Left ventricle myocardium inferior (tissue), 1 donor: ENCODE measurements at regions not wholly inside any gene's neighbourhood (a gene's known extent, or its start where the extent isn't known, plus 50 kb on each side); places are given as distances from the start of the nearest gene placed in this dataset.

ENCODE experiments used
- DNase-seq: peaks from one replicate; pipeline ENCODE4 v3.0.0-alpha.2; 2020
- H3K27ac ChIP-seq: fragments of 200-600 bp; replicated peaks from 2 replicates; pipeline ENCODE4 v1.8.0; 2021
- H3K27me3 ChIP-seq: fragments of 200-600 bp; 2 replicates; pipeline ENCODE4 v1.8.0; 2021; ENCODE audit warnings: low read depth
- H3K36me3 ChIP-seq: fragments of 200-600 bp; 2 replicates; pipeline ENCODE4 v1.8.0; 2021
- H3K4me1 ChIP-seq: fragments of 200-600 bp; 2 replicates; pipeline ENCODE4 v1.8.0; 2021
- H3K4me3 ChIP-seq: fragments of 200-600 bp; 2 replicates; pipeline ENCODE4 v1.8.0; 2021; ENCODE audit warnings: mild to moderate bottlenecking, moderate library complexity
- H3K9me3 ChIP-seq: fragments of 200-600 bp; replicated peaks from 2 replicates; pipeline ENCODE4 v1.8.0; 2021
- CTCF ChIP-seq: fragments of 200-600 bp; IDR thresholded peaks from 2 replicates; pipeline ENCODE4 v1.8.0; 2021; ENCODE audit warnings: antibody characterized with exemption, mild to moderate bottlenecking, borderline replicate concordance
- intact Hi-C: fragments of 100-400 bp; cut with micrococcal nuclease; formaldehyde crosslinking; loops from one replicate; pipeline ENCODE4 v1.11.0; 2022
- donor health status: DM: no; HTN: yes; CAD: no; lungs with severe emphysema.

- H3K4me3 ChIP-seq, result no peak overlapping the region
- no peaks in the 10 kb centered on the region for H3K27me3 ChIP-seq
- intact Hi-C loops, result no loop called here
- no peak overlapping the region for H3K27ac ChIP-seq
- H3K9me3 ChIP-seq, result peaks cover 20% of the 10 kb centered on the region
- no peak for TF ChIP-seq CTCF
- no peaks in the 10 kb centered on the region for H3K36me3 ChIP-seq
- H3K4me1 ChIP-seq, result no peaks in the 10 kb centered on the region
- no peak for DNase-seq
Observed at GRCh38 chr13:82259284-82259683, 1623.0 kb downstream of the SLITRK1 start.

GRCh38 chr13:82257790-82258507 lies 1624.3 kb downstream of the SLITRK1 start:
- TF ChIP-seq CTCF, result no peak
- Histone ChIP-seq H3K4me1 (no peaks in the 10 kb centered on the region), H3K27ac (no peak overlapping the region), H3K9me3 (peaks cover 20% of the 10 kb centered on the region), H3K36me3 (no peaks in the 10 kb centered on the region), H3K4me3 (no peak overlapping the region), H3K27me3 (no peaks in the 10 kb centered on the region)
- intact Hi-C loops, result no loop called here
- no peak for DNase-seq

GRCh38 chr13:82248762-82249161 lies 1633.5 kb downstream of the SLITRK1 start:
- Histone ChIP-seq H3K9me3 (no peaks in the 10 kb centered on the region), H3K27me3 (no peaks in the 10 kb centered on the region), H3K36me3 (no peaks in the 10 kb centered on the region), H3K4me1 (no peaks in the 10 kb centered on the region), H3K4me3 (no peak overlapping the region), H3K27ac (no peak overlapping the region)
- TF ChIP-seq CTCF, result no peak
- intact Hi-C loops, result no loop called here
- no peak for DNase-seq

GRCh38 chr13:82245860-82246259 lies 1636.4 kb downstream of the SLITRK1 start:
- H3K27me3 ChIP-seq, result no peaks in the 10 kb centered on the region
- H3K4me3 ChIP-seq, result no peak overlapping the region
- TF ChIP-seq CTCF, result no peak
- H3K4me1 ChIP-seq, result no peaks in the 10 kb centered on the region
- intact Hi-C loops, result no loop called here
- DNase-seq, result no peak
- no peaks in the 10 kb centered on the region for H3K36me3 ChIP-seq
- no peaks in the 10 kb centered on the region for H3K9me3 ChIP-seq
- H3K27ac ChIP-seq, result no peak overlapping the region

- no peak for TF ChIP-seq CTCF
- Histone ChIP-seq H3K27me3 (no peaks in the 10 kb centered on the region), H3K9me3 (no peaks in the 10 kb centered on the region), H3K36me3 (no peaks in the 10 kb centered on the region), H3K27ac (no peak overlapping the region), H3K4me3 (no peak overlapping the region), H3K4me1 (no peaks in the 10 kb centered on the region)
- intact Hi-C loops, result no loop called here
- no peak for DNase-seq
Observed at GRCh38 chr13:82224806-82225205, 1657.5 kb downstream of the SLITRK1 start.
